Muscle layer of colon (tissue), 2 donors: ENCODE measurements at regions not wholly inside any gene's neighbourhood (a gene's known extent, or its start where the extent isn't known, plus 50 kb on each side); places are given as distances from the start of the nearest gene placed in this dataset.
"Not testable (repeated sequence)": the region's sequence is repeated elsewhere in the genome, so short reads cannot be mapped to it uniquely, and the experiment has no call there.

Experiments used
- H3K27ac ChIP-seq: one replicate; pipeline ENCODE4 v1.7.0; 2013; ENCODE audit warnings: low read depth, mild to moderate bottlenecking, low read length, moderate library complexity
- H3K27me3 ChIP-seq, 2 donors: one replicate each; pipeline ENCODE4 v1.7.0; 2013; ENCODE audit warnings: low read length in 2 of 2, mild to moderate bottlenecking in 2 of 2; ENCODE audit not compliant: insufficient read depth in 2 of 2, control insufficient read depth in 1 of 2
- H3K36me3 ChIP-seq: one replicate; pipeline ENCODE4 v1.7.0; 2013; ENCODE audit warnings: mild to moderate bottlenecking, low read length; ENCODE audit not compliant: insufficient read depth
- H3K4me1 ChIP-seq: one replicate; pipeline ENCODE4 v1.7.0; 2013; ENCODE audit warnings: mild to moderate bottlenecking, low read length; ENCODE audit not compliant: insufficient read depth
- H3K4me3 ChIP-seq, 2 donors: one replicate each; pipeline ENCODE4 v1.7.0; 2013; ENCODE audit warnings: low read length in 2 of 2, low read depth in 1 of 2, mild to moderate bottlenecking in 1 of 2, moderate library complexity in 1 of 2
- H3K9ac ChIP-seq: one replicate; pipeline ENCODE4 v1.7.0; 2013; ENCODE audit warnings: low read length
- H3K9me3 ChIP-seq: one replicate; pipeline ENCODE4 v1.7.0; 2013; ENCODE audit warnings: mild to moderate bottlenecking, low read length
- donor health status: abdominal sarcoma.
- donor health status: Adenocarcinoma of cecum.

GRCh38 chr9:135350003-135350315 lies 129.6 kb upstream of the PPP1R26 start:
- no peaks in the 10 kb centered on the region for H3K4me1 ChIP-seq
- H3K4me3 ChIP-seq = no peak overlapping the region
- H3K9me3 ChIP-seq = no peaks in the 10 kb centered on the region
- no peak overlapping the region for H3K9ac ChIP-seq
- no peaks in the 10 kb centered on the region for H3K36me3 ChIP-seq
- no peak overlapping the region for H3K27ac ChIP-seq
- H3K27me3 ChIP-seq = peaks cover 0 to 18% of the 10 kb centered on the region in 2 donors

- H3K27me3 ChIP-seq = peaks cover 0 to 12% of the 10 kb centered on the region in 2 donors
Observed at GRCh38 chr9:135353935-135354334, 125.6 kb upstream of the PPP1R26 start.

GRCh38 chr9:135355521-135356011 lies 124.0 kb upstream of the PPP1R26 start:
- no peaks in the 10 kb centered on the region for H3K9me3 ChIP-seq
- no peak overlapping the region for H3K4me3 ChIP-seq
- H3K4me1 ChIP-seq = no peaks in the 10 kb centered on the region
- H3K9ac ChIP-seq = no peak overlapping the region
- no peaks in the 10 kb centered on the region for H3K36me3 ChIP-seq
- peaks cover 0 to 6% of the 10 kb centered on the region in 2 donors for H3K27me3 ChIP-seq
- H3K27ac ChIP-seq = no peak overlapping the region

More at GRCh38 chr9:135353935-135354334, 125.6 kb upstream of the PPP1R26 start:
- H3K9ac ChIP-seq = no peak overlapping the region
- H3K36me3 ChIP-seq = no peaks in the 10 kb centered on the region
- H3K4me3 ChIP-seq = no peak overlapping the region
- no peak overlapping the region for H3K27ac ChIP-seq
- H3K4me1 ChIP-seq = no peaks in the 10 kb centered on the region
- no peaks in the 10 kb centered on the region for H3K9me3 ChIP-seq

- no peaks in the 10 kb centered on the region for H3K4me1 ChIP-seq
- no peaks in the 10 kb centered on the region for H3K9me3 ChIP-seq
- H3K36me3 ChIP-seq = no peaks in the 10 kb centered on the region
- H3K27ac ChIP-seq = no peak overlapping the region
- H3K27me3 ChIP-seq = peaks cover 0 to 9% of the 10 kb centered on the region in 2 donors
- H3K9ac ChIP-seq = no peak overlapping the region
- no peak overlapping the region for H3K4me3 ChIP-seq
Observed at GRCh38 chr9:135356021-135356420, 123.6 kb upstream of the PPP1R26 start.

- no peak overlapping the region for H3K27ac ChIP-seq
- no peak overlapping the region for H3K9ac ChIP-seq
- no peaks in the 10 kb centered on the region for H3K4me1 ChIP-seq
- H3K36me3 ChIP-seq = no peaks in the 10 kb centered on the region
- peaks cover 0 to 6% of the 10 kb centered on the region in 2 donors for H3K27me3 ChIP-seq
- no peak overlapping the region for H3K4me3 ChIP-seq
- no peaks in the 10 kb centered on the region for H3K9me3 ChIP-seq
Observed at GRCh38 chr9:135356796-135357195, 122.8 kb upstream of the PPP1R26 start.

GRCh38 chr9:135357863-135358551 lies 121.6 kb upstream of the PPP1R26 start:
- Histone ChIP-seq H3K27ac (no peak overlapping the region), H3K4me1 (no peaks in the 10 kb centered on the region), H3K9ac (no peak overlapping the region), H3K9me3 (no peaks in the 10 kb centered on the region), H3K4me3 (no peak overlapping the region), H3K36me3 (no peaks in the 10 kb centered on the region), H3K27me3 (peaks cover 0 to 5% of the 10 kb centered on the region in 2 donors)

- Histone ChIP-seq H3K36me3 (no peaks in the 10 kb centered on the region), H3K27me3 (peaks cover 0 to 5% of the 10 kb centered on the region in 2 donors), H3K4me1 (no peaks in the 10 kb centered on the region), H3K27ac (no peak overlapping the region), H3K9ac (no peak overlapping the region), H3K9me3 (no peaks in the 10 kb centered on the region), H3K4me3 (no peak overlapping the region)
Observed at GRCh38 chr9:135358552-135358940, 121.0 kb upstream of the PPP1R26 start.

GRCh38 chr9:135359764-135360163 lies 119.8 kb upstream of the PPP1R26 start:
- Histone ChIP-seq H3K27me3 (peaks cover 0 to 5% of the 10 kb centered on the region in 2 donors), H3K27ac (no peak overlapping the region), H3K9me3 (no peaks in the 10 kb centered on the region), H3K36me3 (no peaks in the 10 kb centered on the region), H3K4me1 (no peaks in the 10 kb centered on the region), H3K4me3 (no peak overlapping the region), H3K9ac (no peak overlapping the region)

- H3K4me3 ChIP-seq = no peak overlapping the region
- no peaks in the 10 kb centered on the region for H3K4me1 ChIP-seq
- H3K9me3 ChIP-seq = no peaks in the 10 kb centered on the region
- no peak overlapping the region for H3K9ac ChIP-seq
- H3K27ac ChIP-seq = no peak overlapping the region
- H3K27me3 ChIP-seq = peaks cover 0 to 5% of the 10 kb centered on the region in 2 donors
- no peaks in the 10 kb centered on the region for H3K36me3 ChIP-seq
Observed at GRCh38 chr9:135360617-135361016, 119.0 kb upstream of the PPP1R26 start.

- H3K4me3 ChIP-seq, H3K36me3 ChIP-seq, H3K27ac ChIP-seq, H3K4me1 ChIP-seq, H3K9ac ChIP-seq, H3K27me3 ChIP-seq, H3K9me3 ChIP-seq: not testable (repeated sequence)
Observed at GRCh38 chr9:135361668-135362067, 117.9 kb upstream of the PPP1R26 start.

- Histone ChIP-seq H3K27ac (no peak overlapping the region), H3K27me3 (peaks cover 0 to 5% of the 10 kb centered on the region in 2 donors)
Observed at GRCh38 chr9:135363596-135363995, 116.0 kb upstream of the PPP1R26 start.

More at GRCh38 chr9:135363596-135363995, 116.0 kb upstream of the PPP1R26 start:
- no peak overlapping the region for H3K4me3 ChIP-seq
- H3K9me3 ChIP-seq = no peaks in the 10 kb centered on the region
- no peaks in the 10 kb centered on the region for H3K4me1 ChIP-seq
- no peak overlapping the region for H3K9ac ChIP-seq
- no peaks in the 10 kb centered on the region for H3K36me3 ChIP-seq
